Neural cell (in vitro differentiated cells): ENCODE measurements at regions not wholly inside any gene's neighbourhood (a gene's known extent, or its start where the extent isn't known, plus 50 kb on each side); places are given as distances from the start of the nearest gene placed in this dataset.

ENCODE experiments used
- CTCF ChIP-seq: fragments of 450-650 bp; IDR thresholded peaks from 2 replicates; pipeline ENCODE4 v1.5.1; 2014; ENCODE audit warnings: antibody characterized with exemption, mild to moderate bottlenecking, moderate library complexity; ENCODE audit not compliant: poor library complexity, severe bottlenecking
- EP300 ChIP-seq: fragments of 450-650 bp; conservative IDR thresholded peaks from 2 replicates; pipeline ENCODE4 v1.6.1; 2014; ENCODE audit warnings: antibody characterized with exemption, mild to moderate bottlenecking, moderate library complexity; ENCODE audit not compliant: poor library complexity, severe bottlenecking
- EZH2 ChIP-seq: fragments of 200-600, 300-800 bp; shearing (Covaris generic), sonication (generic); IDR thresholded peaks from 2 replicates; pipeline ENCODE4 v1.6.1; 2014; ENCODE audit warnings: antibody characterized with exemption, low read length, borderline replicate concordance, mild to moderate bottlenecking; ENCODE audit not compliant: insufficient read depth, poor library complexity, severe bottlenecking
- MXI1 ChIP-seq: fragments of 450-650 bp; conservative IDR thresholded peaks from 2 replicates; pipeline ENCODE4 v1.6.1; 2014; ENCODE audit warnings: antibody characterized with exemption, mild to moderate bottlenecking; ENCODE audit not compliant: poor library complexity, severe bottlenecking
- POLR2AphosphoS5 ChIP-seq: IDR thresholded peaks from 2 replicates; pipeline ENCODE4 v1.6.1; 2012
- RAD21 ChIP-seq: fragments of 450-650 bp; conservative IDR thresholded peaks from 2 replicates; pipeline ENCODE4 v1.6.1; 2014; ENCODE audit warnings: antibody characterized with exemption, mild to moderate bottlenecking, moderate library complexity
- REST ChIP-seq: IDR thresholded peaks from 2 replicates; pipeline ENCODE4 v1.6.1; 2012; ENCODE audit warnings: borderline replicate concordance
- SMC3 ChIP-seq: fragments of 450-650 bp; conservative IDR thresholded peaks from 2 replicates; pipeline ENCODE4 v1.6.1; 2014; ENCODE audit warnings: antibody characterized with exemption, mild to moderate bottlenecking, moderate library complexity; ENCODE audit not compliant: poor library complexity
- TAF1 ChIP-seq: IDR thresholded peaks from 2 replicates; pipeline ENCODE4 v1.6.1; 2012; ENCODE audit warnings: low read depth

- TF ChIP-seq CTCF (peak; percentile 33), EZH2 (no peak), REST (peak; percentile 69), EP300 (peak; percentile 69), POLR2AphosphoS5 (peak; percentile 78), SMC3 (no peak), TAF1 (no peak), MXI1 (no peak), RAD21 (peak; percentile 57)
Observed at GRCh38 chr14:48937541-48938195, 648.5 kb downstream of the RPS29 start.
